ENCODE measurements at regions not wholly inside any gene's neighbourhood (a gene's known extent, or its start where the extent isn't known, plus 50 kb on each side); places are given as distances from the start of the nearest gene placed in this dataset.

GRCh38 chr1:240672132-240672811 is 60.3 kb upstream of the GREM2 start:
- Mint-ChIP-seq H3K27me3 (ENCODE audit: insufficient read depth, low read depth) (no peaks in the 10 kb centered on the region), H3K4me3 (no peak overlapping the region), H3K27ac (no peak overlapping the region), H3K9me3 (no peaks in the 10 kb centered on the region), H3K4me1 (no peaks in the 10 kb centered on the region), H3K36me3 (no peaks in the 10 kb centered on the region)
- Histone ChIP-seq H3K27ac (no peak overlapping the region), H4K20me1 (ENCODE audit: low read depth) (no peaks in the 10 kb centered on the region), H3K27me3 (no peaks in the 10 kb centered on the region), H3K4me3 (no peak overlapping the region), H3K36me3 (no peaks in the 10 kb centered on the region), H2AFZ (replicated peaks) (no peak overlapping the region), H3K9me3 (ENCODE audit: low read depth) (no peaks in the 10 kb centered on the region), H3F3A (ENCODE audit: low read depth) (no peaks in the 10 kb centered on the region), H3K4me2 (no peak overlapping the region), H3K79me2 (ENCODE audit: low read depth) (no peaks in the 10 kb centered on the region), H3K4me1 (no peaks in the 10 kb centered on the region), H3K9ac (no peak overlapping the region)
- TF ChIP-seq EZH2 (IDR thresholded peaks at IDR 0.05) (no peak), CTCF (IDR thresholded peaks at IDR 0.05) (no peak)
- no peak for DNase-seq (ENCODE audit: low spot score)

- Histone ChIP-seq H3K4me3 (no peak overlapping the region), H2AFZ (replicated peaks) (no peak overlapping the region), H3K27ac (no peak overlapping the region), H4K20me1 (ENCODE audit: low read depth) (no peaks in the 10 kb centered on the region), H3F3A (ENCODE audit: low read depth) (no peaks in the 10 kb centered on the region), H3K27me3 (no peaks in the 10 kb centered on the region), H3K9ac (no peak overlapping the region), H3K4me2 (no peak overlapping the region), H3K36me3 (no peaks in the 10 kb centered on the region), H3K4me1 (no peaks in the 10 kb centered on the region), H3K79me2 (ENCODE audit: low read depth) (no peaks in the 10 kb centered on the region), H3K9me3 (ENCODE audit: low read depth) (no peaks in the 10 kb centered on the region)
- H3K9me3 Mint-ChIP-seq = no peaks in the 10 kb centered on the region
- no peak overlapping the region for H3K4me3 Mint-ChIP-seq
- H3K27me3 Mint-ChIP-seq (ENCODE audit: insufficient read depth, low read depth) = no peaks in the 10 kb centered on the region
- H3K27ac Mint-ChIP-seq = peak overlapping the region; percentile 77
- no peak for TF ChIP-seq EZH2 (IDR thresholded peaks at IDR 0.05)
- TF ChIP-seq EZH2phosphoT487 (IDR thresholded peaks at IDR 0.05) = no peak
- no peak for TF ChIP-seq CTCF (IDR thresholded peaks at IDR 0.05)
- no peaks in the 10 kb centered on the region for H3K4me1 Mint-ChIP-seq
- H3K36me3 Mint-ChIP-seq = no peaks in the 10 kb centered on the region
- no peak for DNase-seq (ENCODE audit: low spot score)
Measured at GRCh38 chr1:240667351-240667750, 55.4 kb upstream of the GREM2 start.

GRCh38 chr1:240666568-240667198 is 54.7 kb upstream of the GREM2 start:
- no peaks in the 10 kb centered on the region for H3K27me3 Mint-ChIP-seq (ENCODE audit: insufficient read depth, low read depth)
- no peaks in the 10 kb centered on the region for H4K20me1 ChIP-seq (ENCODE audit: low read depth)
- TF ChIP-seq EZH2 (IDR thresholded peaks at IDR 0.05) (no peak), CTCF (IDR thresholded peaks at IDR 0.05) (no peak), EZH2phosphoT487 (IDR thresholded peaks at IDR 0.05) (no peak)

More at GRCh38 chr1:240666568-240667198, 54.7 kb upstream of the GREM2 start:
- DNase-seq (ENCODE audit: low spot score) = no peak
- H3K4me1 ChIP-seq = no peaks in the 10 kb centered on the region
- H3K9me3 ChIP-seq (ENCODE audit: low read depth) = no peaks in the 10 kb centered on the region
- no peaks in the 10 kb centered on the region for H3F3A ChIP-seq (ENCODE audit: low read depth)
- H3K9me3 Mint-ChIP-seq = no peaks in the 10 kb centered on the region
- no peak overlapping the region for H3K9ac ChIP-seq
- no peaks in the 10 kb centered on the region for H3K36me3 ChIP-seq
- H3K4me1 Mint-ChIP-seq = no peaks in the 10 kb centered on the region
- no peaks in the 10 kb centered on the region for H3K36me3 Mint-ChIP-seq
- H3K4me2 ChIP-seq = no peak overlapping the region
- no peak overlapping the region for H3K27ac ChIP-seq
- H3K4me3 Mint-ChIP-seq = no peak overlapping the region
- no peaks in the 10 kb centered on the region for H3K79me2 ChIP-seq (ENCODE audit: low read depth)
- H2AFZ ChIP-seq (replicated peaks) = no peak overlapping the region
- H3K4me3 ChIP-seq = no peak overlapping the region
- H3K27me3 ChIP-seq = no peaks in the 10 kb centered on the region
- no peak overlapping the region for H3K27ac Mint-ChIP-seq

Measured in neural progenitor cell (in vitro differentiated cells).